GM12878 (cell line): ENCODE measurements at regions not wholly inside any gene's neighbourhood (a gene's known extent, or its start where the extent isn't known, plus 50 kb on each side); places are given as distances from the start of the nearest gene placed in this dataset.

Experiments used
- ATAC-seq: fragments of 200-7000 bp; cut with Tn5 transposase; 3 replicates; pipeline ENCODE4 v1.9.1; 2020; ENCODE audit warnings: mild to moderate bottlenecking, moderate library complexity
- BruUV-seq: library from RNA; stranded (reverse); fragments of 400-500 nt; replicated peaks from 2 replicates; lab custom pipeline; 2021; lab: Mats Ljungman, UMichigan
- CTCF ChIA-PET: fragments of 300-600 bp; sonication (Branson Sonifier 250); formaldehyde crosslinking; extraction: SDS; loops from one replicate; lab custom pipeline; 2021; ENCODE audit warnings: inconsistent platforms; lab: Yijun Ruan, JAX
- POLR2A ChIA-PET: fragments of 350-600 bp; formaldehyde crosslinking; extraction: SDS; loops from one replicate; lab custom pipeline; 2021; ENCODE audit warnings: inconsistent platforms; lab: Charles Lee
- RAD21 ChIA-PET: fragments of 300-600 bp; sonication (Branson Sonifier 250); formaldehyde crosslinking; loops from one replicate; lab custom pipeline; 2023; ENCODE audit warnings: antibody characterized with exemption; ENCODE audit not compliant: unreplicated experiment; lab: Charles Lee
- SMC1A ChIA-PET: fragments of 300-600 bp; sonication (Branson Sonifier 250); formaldehyde crosslinking; loops from one replicate; lab custom pipeline; 2023; ENCODE audit not compliant: unreplicated experiment, uncharacterized antibody; lab: Charles Lee
- DNase-seq: peaks from one replicate; pipeline ENCODE4 v3.0.0-alpha.2; 2011; ENCODE audit warnings: low read depth, low spot score
- FAIRE-seq: peaks from 3 replicates; lab custom pipeline; 2011; peaks lifted over from hg19 to GRCh38; lab: Jason Lieb, UNC
- H2AFZ ChIP-seq: 2 replicates; pipeline ENCODE4 v1.6.0; 2011; ENCODE audit warnings: low read depth, low read length, control low read depth; ENCODE audit not compliant: control insufficient read depth
- H3K27ac ChIP-seq: 2 replicates; pipeline ENCODE4 v1.5.1; 2011; ENCODE audit warnings: control low read depth; ENCODE audit not compliant: control insufficient read depth, insufficient read depth
- H3K27me3 ChIP-seq, 2 experiments: replicated peaks in 1 of 2; 2 replicates each; pipeline versions ENCODE4 v1.6.0 to v1.6.1; 2011; ENCODE audit warnings: low read length in 1 of 2; ENCODE audit not compliant: control insufficient read depth in 2 of 2, insufficient read depth in 2 of 2
- H3K36me3 ChIP-seq, 2 experiments: 2 replicates each; pipeline ENCODE4 v1.5.1; 2011; ENCODE audit warnings: low read length in 1 of 2; ENCODE audit not compliant: control insufficient read depth in 2 of 2, insufficient read depth in 2 of 2
- H3K4me1 ChIP-seq: 2 replicates; pipeline ENCODE4 v1.6.1; 2011; ENCODE audit warnings: mild to moderate bottlenecking, low read length, moderate library complexity, mixed read lengths; ENCODE audit not compliant: control insufficient read depth, insufficient read depth
- H3K4me2 ChIP-seq: 2 replicates; pipeline ENCODE4 v1.6.0; 2011; ENCODE audit warnings: control low read depth; ENCODE audit not compliant: control insufficient read depth, insufficient read depth
- H3K4me3 ChIP-seq: fragments of 200-600 bp; sonication (generic); 2 replicates; pipeline ENCODE4 v1.5.1; 2016
- H3K79me2 ChIP-seq: 2 replicates; pipeline ENCODE4 v1.6.0; 2011; ENCODE audit warnings: low read length; ENCODE audit not compliant: control insufficient read depth, insufficient read depth
- H3K9ac ChIP-seq: 2 replicates; pipeline ENCODE4 v1.8.0; 2011; ENCODE audit warnings: low read length, control low read depth, mixed read lengths; ENCODE audit not compliant: control insufficient read depth, insufficient read depth
- H3K9me3 ChIP-seq: replicated peaks from 3 replicates; pipeline ENCODE4 v1.5.1; 2011; ENCODE audit warnings: mild to moderate bottlenecking, low read length; ENCODE audit not compliant: control insufficient read depth, insufficient read depth
- H4K20me1 ChIP-seq: 2 replicates; pipeline ENCODE4 v1.6.0; 2011; ENCODE audit not compliant: control insufficient read depth, insufficient read depth
- ATF3 ChIP-seq: IDR thresholded peaks from 2 replicates; pipeline ENCODE4 v1.6.1; 2011; ENCODE audit warnings: low read depth, mild to moderate bottlenecking, low read length, moderate library complexity, borderline replicate concordance; ENCODE audit errors: extremely low read depth
- BCL11A ChIP-seq: IDR thresholded peaks from 2 replicates; pipeline ENCODE4 v1.6.1; 2011; ENCODE audit warnings: low read depth, low read length
- CBFB ChIP-seq: IDR thresholded peaks from 2 replicates; pipeline ENCODE4 v1.6.1; 2016; ENCODE audit warnings: antibody characterized with exemption, low read depth
- CBX3 ChIP-seq: fragments of 200-600 bp; sonication (generic); IDR thresholded peaks from 2 replicates; pipeline ENCODE4 v1.6.1; 2016; ENCODE audit warnings: low read depth, borderline replicate concordance
- E2F8 ChIP-seq: fragments of 450-650 bp; IDR thresholded peaks from 2 replicates; pipeline ENCODE4 v1.6.1; 2018; ENCODE audit warnings: mild to moderate bottlenecking, low read depth, moderate library complexity; ENCODE audit not compliant: partially characterized antibody
- FOS ChIP-seq: IDR thresholded peaks from 3 replicates; pipeline ENCODE4 v1.6.1; 2011; ENCODE audit warnings: borderline replicate concordance; ENCODE audit not compliant: insufficient read length; ENCODE audit errors: extremely low read depth
- KLF5 ChIP-seq: fragments of 450-650 bp; IDR thresholded peaks from 2 replicates; pipeline ENCODE4 v1.6.1; 2014; ENCODE audit warnings: mild to moderate bottlenecking; ENCODE audit not compliant: partially characterized antibody
- MTA2 ChIP-seq: fragments of 450-650 bp; IDR thresholded peaks from 2 replicates; pipeline ENCODE4 v1.6.1; 2016; ENCODE audit warnings: low read depth, mild to moderate bottlenecking, moderate library complexity
- MTA3 ChIP-seq: IDR thresholded peaks from 2 replicates; pipeline ENCODE4 v1.6.1; 2012; ENCODE audit warnings: low read length, inconsistent platforms, borderline replicate concordance
- NFYA ChIP-seq: IDR thresholded peaks from 2 replicates; pipeline ENCODE4 v1.6.1; 2011; ENCODE audit warnings: low read depth, mild to moderate bottlenecking, low read length, improper control_type of control experiment, borderline replicate concordance
- NR2C1 ChIP-seq: fragments of 450-650 bp; IDR thresholded peaks from 2 replicates; pipeline ENCODE4 v1.6.1; 2017; ENCODE audit warnings: antibody characterized with exemption, mild to moderate bottlenecking, moderate library complexity
- POLR2A ChIP-seq: IDR thresholded peaks from 2 replicates; pipeline ENCODE4 v1.6.1; 2011; ENCODE audit warnings: low read depth, mild to moderate bottlenecking, low read length
- SIX5 ChIP-seq: IDR thresholded peaks from 2 replicates; pipeline ENCODE4 v1.6.1; 2011; ENCODE audit warnings: mild to moderate bottlenecking, low read depth, low read length, moderate library complexity; ENCODE audit not compliant: severe bottlenecking
- SMAD5 ChIP-seq: IDR thresholded peaks from 2 replicates; pipeline ENCODE4 v1.6.1; 2016; ENCODE audit warnings: antibody characterized with exemption, low read depth
- SP1 ChIP-seq: IDR thresholded peaks from one replicate; pipeline ENCODE4 v1.6.1; 2011; ENCODE audit warnings: low read depth, low read length
- SPI1 ChIP-seq: IDR thresholded peaks from 2 replicates; pipeline ENCODE4 v1.6.1; 2011; ENCODE audit warnings: low read depth, mild to moderate bottlenecking, low read length, moderate library complexity, borderline replicate concordance; ENCODE audit not compliant: insufficient read depth
- SRF ChIP-seq, 2 experiments: IDR thresholded peaks; 2 replicates each; pipeline ENCODE4 v1.6.1; 2011; ENCODE audit warnings: low read depth in 2 of 2, low read length in 2 of 2, mild to moderate bottlenecking in 1 of 2, moderate library complexity in 1 of 2
- TCF12 ChIP-seq: IDR thresholded peaks from 2 replicates; pipeline ENCODE4 v1.6.1; 2011; ENCODE audit warnings: low read depth, mild to moderate bottlenecking, low read length
- YBX1 ChIP-seq: fragments of 450-650 bp; IDR thresholded peaks from 2 replicates; pipeline ENCODE4 v1.6.1; 2016; ENCODE audit warnings: antibody characterized with exemption
- ZNF687 ChIP-seq: fragments of 450-650 bp; IDR thresholded peaks from 2 replicates; pipeline ENCODE4 v1.6.1; 2017; ENCODE audit warnings: mild to moderate bottlenecking, moderate library complexity
- WGBS: methylation state at CpG from one replicate; pipeline ENCODE4 v1.1.6; 2016; ENCODE audit warnings: low lambda C conversion rate; ENCODE audit not compliant: insufficient replicate concordance, insufficient coverage; ENCODE audit errors: missing lambda C conversion rate; 5-methylcytosine and 5-hydroxymethylcytosine counted together
- in situ Hi-C: fragments of 300-500 bp; cut with MboI; formaldehyde crosslinking; loops from 9 replicates; pipeline ENCODE4 v1.14.3; 2018; ENCODE audit warnings: mixed read lengths
- intact Hi-C: fragments of 100-400 bp; cut with micrococcal nuclease; formaldehyde crosslinking; loops from one replicate; pipeline ENCODE4 v1.14.2; 2022; ENCODE audit not compliant: unreplicated experiment

GRCh38 chr15:94925680-94926079 lies 694.3 kb downstream of the MCTP2 start (continued):
- TF ChIP-seq E2F8 = no peak
- TF ChIP-seq SIX5 = no peak
- no peak for TF ChIP-seq FOS
- TF ChIP-seq KLF5 = no peak
- no peak for TF ChIP-seq SP1
- no peak for TF ChIP-seq SRF (IDR thresholded peaks at IDR 0.05; ENCODE audit: low read depth in 2 of 2, low read length in 2 of 2)

- H3K27me3 ChIP-seq = no peaks in the 10 kb centered on the region
- no peak overlapping the region for H3K9ac ChIP-seq
- H3K36me3 ChIP-seq = no peaks in the 10 kb centered on the region
- H3K4me1 ChIP-seq = no peaks in the 10 kb centered on the region
- CTCF ChIA-PET = no interaction called here
- RAD21 ChIA-PET = no interaction called here
- H3K79me2 ChIP-seq = no peaks in the 10 kb centered on the region
- BruUV-seq = no TSS peak
- no peak overlapping the region for H2AFZ ChIP-seq
- no peak overlapping the region for H3K4me2 ChIP-seq
- SMC1A ChIA-PET = no interaction called here
- H3K27ac ChIP-seq = no peak overlapping the region
- in situ Hi-C loops = no loop called here
- H4K20me1 ChIP-seq = no peaks in the 10 kb centered on the region
- 17% methylated on average over 3 of the region's 3 CpGs for WGBS
- H3K9me3 ChIP-seq = no peaks in the 10 kb centered on the region
- no peak for FAIRE-seq
- POLR2A ChIA-PET = no interaction called here
- H3K4me3 ChIP-seq = no peak overlapping the region
- intact Hi-C loops = no loop called here
- ATAC-seq = no peak
- no peak for DNase-seq
- TF ChIP-seq SMAD5 (no peak), MTA3 (no peak), TCF12 (no peak), POLR2A (no peak), BCL11A (no peak), YBX1 (no peak), CBFB (no peak), CBX3 (no peak), ATF3 (no peak), NFYA (no peak), NR2C1 (no peak), MTA2 (no peak), SPI1 (no peak), ZNF687 (no peak)
Measured at GRCh38 chr15:94927003-94927402, 695.6 kb downstream of the MCTP2 start.
